Putamen (tissue), 1 donor: ENCODE measurements at regions not wholly inside any gene's neighbourhood (a gene's known extent, or its start where the extent isn't known, plus 50 kb on each side); places are given as distances from the start of the nearest gene placed in this dataset.

Experiments used
- DNase-seq: peaks from one replicate; pipeline ENCODE4 v3.0.0-alpha.2; 2016; ENCODE audit warnings: low spot score

GRCh38 chr17:79521225-79521624 is 89.6 kb downstream of the RBFOX3 start:
- DNase-seq, result no peak

- DNase-seq, result no peak
Observed at GRCh38 chr17:79520167-79521165, 90.4 kb downstream of the RBFOX3 start.

- DNase-seq, result no peak
Observed at GRCh38 chr17:79519601-79520000, 91.2 kb downstream of the RBFOX3 start.

- DNase-seq, result no peak
Observed at GRCh38 chr17:79518585-79519523, 92.0 kb downstream of the RBFOX3 start.

GRCh38 chr17:79517827-79518584 is 92.8 kb downstream of the RBFOX3 start:
- no peak for DNase-seq

GRCh38 chr17:79515646-79516571 is 94.9 kb downstream of the RBFOX3 start:
- no peak for DNase-seq

- no peak for DNase-seq
Observed at GRCh38 chr17:79515110-79515509, 95.7 kb downstream of the RBFOX3 start.

- no peak for DNase-seq
Observed at GRCh38 chr17:79513820-79514535, 96.9 kb downstream of the RBFOX3 start.

- DNase-seq, result no peak
Observed at GRCh38 chr17:79513206-79513605, 97.6 kb downstream of the RBFOX3 start.

- no peak for DNase-seq
Observed at GRCh38 chr17:79511471-79511870, 99.4 kb downstream of the RBFOX3 start.

GRCh38 chr17:79510071-79510470 is 100.8 kb downstream of the RBFOX3 start:
- no peak for DNase-seq

GRCh38 chr17:79509490-79509889 is 101.4 kb downstream of the RBFOX3 start:
- no peak for DNase-seq

GRCh38 chr17:79509008-79509407 is 101.8 kb downstream of the RBFOX3 start:
- DNase-seq, result no peak

GRCh38 chr17:79508291-79508716 is 102.5 kb downstream of the RBFOX3 start:
- DNase-seq, result no peak

GRCh38 chr17:79506955-79507354 is 103.9 kb downstream of the RBFOX3 start:
- DNase-seq, result no peak

GRCh38 chr17:79506150-79506870 is 104.5 kb downstream of the RBFOX3 start:
- DNase-seq, result no peak

GRCh38 chr17:79505199-79505598 is 105.7 kb downstream of the RBFOX3 start:
- no peak for DNase-seq

GRCh38 chr17:79504181-79504605 is 106.7 kb downstream of the RBFOX3 start:
- no peak for DNase-seq

- no peak for DNase-seq
Observed at GRCh38 chr17:79503126-79503839, 107.6 kb downstream of the RBFOX3 start.
